SK-N-SH (cell line): ENCODE measurements at regions not wholly inside any gene's neighbourhood (a gene's known extent, or its start where the extent isn't known, plus 50 kb on each side); places are given as distances from the start of the nearest gene placed in this dataset.

Source experiments
- CTCF ChIA-PET: fragments of 300-600, 350-600 bp; formaldehyde crosslinking; extraction: SDS; loops from one replicate; lab custom pipeline; 2021; lab: Yijun Ruan, JAX
- POLR2A ChIA-PET: fragments of 350-600 bp; sonication (Branson Sonifier 250); formaldehyde crosslinking; extraction: SDS; loops from one replicate; lab custom pipeline; 2020; ENCODE audit warnings: antibody characterized with exemption, inconsistent platforms; lab: Yijun Ruan, JAX
- DNase-seq: peaks from one replicate; pipeline ENCODE4 v3.0.0; 2012
- H2AFZ ChIP-seq: fragments of 200-600 bp; sonication (generic); 2 replicates; pipeline ENCODE4 v1.8.1; 2016; ENCODE audit warnings: antibody characterized with exemption, mild to moderate bottlenecking, low read depth
- H3F3A ChIP-seq: fragments of 200-600 bp; sonication (generic); replicated peaks from 2 replicates; pipeline ENCODE3; 2016; ENCODE audit warnings: antibody characterized with exemption, mild to moderate bottlenecking; ENCODE audit not compliant: insufficient read depth
- H3K27ac ChIP-seq, 2 experiments: fragments of 200-500 bp in 1 of 2; fragments of 200-600 bp in 1 of 2; sonication (Bioruptor generic) in 1 of 2; sonication (generic), shearing (Covaris generic) in 1 of 2; 2 replicates each; pipeline versions ENCODE4 v1.5.1 to v1.6.1; 2014 to 2016; ENCODE audit warnings: low read depth in 2 of 2, inconsistent platforms in 1 of 2, low read length in 1 of 2, mild to moderate bottlenecking in 1 of 2, mixed read lengths in 1 of 2
- H3K27me3 ChIP-seq: fragments of 200-600 bp; sonication (generic), shearing (Covaris generic); 2 replicates; pipeline ENCODE4 v1.6.1; 2016; ENCODE audit warnings: mixed run types; ENCODE audit not compliant: insufficient read depth
- H3K36me3 ChIP-seq, 2 experiments: fragments of 200-500 bp in 1 of 2; fragments of 200-600 bp in 1 of 2; sonication (Bioruptor generic) in 1 of 2; sonication (generic) in 1 of 2; replicated peaks in 1 of 2; 2 replicates each; pipeline versions ENCODE3 to v1.5.1; 2014 to 2016; ENCODE audit warnings: low read length in 1 of 2, mild to moderate bottlenecking in 1 of 2; ENCODE audit not compliant: insufficient read depth in 2 of 2, control insufficient read depth in 1 of 2
- H3K4me1 ChIP-seq, 2 experiments: fragments of 200-500 bp in 1 of 2; fragments of 200-600 bp in 1 of 2; sonication (Bioruptor generic) in 1 of 2; sonication (generic), shearing (Covaris generic) in 1 of 2; 2 replicates each; pipeline versions ENCODE4 v1.5.1 to v1.6.1; 2014 to 2016; ENCODE audit warnings: low read depth in 1 of 2, low read length in 1 of 2, mixed run types in 1 of 2; ENCODE audit not compliant: insufficient read depth in 2 of 2, control insufficient read depth in 1 of 2
- H3K4me2 ChIP-seq: fragments of 200-600 bp; sonication (generic), shearing (Covaris generic); 2 replicates; pipeline ENCODE4 v1.6.1; 2017; ENCODE audit warnings: mixed run types
- H3K4me3 ChIP-seq, 2 experiments: fragments of 200-500 bp in 1 of 2; fragments of 200-600 bp in 1 of 2; sonication (Bioruptor generic) in 1 of 2; sonication (generic), shearing (Covaris generic) in 1 of 2; 2 replicates each; pipeline versions ENCODE4 v1.5.1 to v1.8.1; 2014 to 2016; ENCODE audit warnings: low read depth in 2 of 2, inconsistent platforms in 1 of 2, low read length in 1 of 2, mild to moderate bottlenecking in 1 of 2, mixed read lengths in 1 of 2, moderate library complexity in 1 of 2
- H3K79me2 ChIP-seq: fragments of 200-600 bp; sonication (generic); 2 replicates; pipeline ENCODE4 v1.8.1; 2017; ENCODE audit warnings: mild to moderate bottlenecking; ENCODE audit not compliant: insufficient read depth
- H3K9ac ChIP-seq: fragments of 200-600 bp; sonication (generic); 2 replicates; pipeline ENCODE4 v1.6.1; 2017; ENCODE audit warnings: mixed run types
- H3K9me2 ChIP-seq: fragments of 200-600 bp; sonication (generic); 2 replicates; pipeline ENCODE4 v1.6.1; 2017; ENCODE audit warnings: mixed run types
- H3K9me3 ChIP-seq: fragments of 200-600 bp; sonication (generic); 2 replicates; pipeline ENCODE4 v1.6.1; 2017; ENCODE audit warnings: mixed run types, mild to moderate bottlenecking, moderate library complexity
- H4K20me1 ChIP-seq: fragments of 200-600 bp; sonication (generic); 2 replicates; pipeline ENCODE4 v1.6.1; 2017; ENCODE audit warnings: mild to moderate bottlenecking, mixed run types; ENCODE audit not compliant: insufficient read depth
- CHD2 ChIP-seq: fragments of 150-350 bp; IDR thresholded peaks from 2 replicates; pipeline ENCODE4 v1.6.1; 2018; ENCODE audit warnings: low read length; ENCODE audit not compliant: partially characterized antibody
- ELF1 ChIP-seq: IDR thresholded peaks from 2 replicates; pipeline ENCODE4 v1.4.0; 2012
- FOSL2 ChIP-seq: IDR thresholded peaks from 2 replicates; pipeline ENCODE4 v1.4.0; 2012; ENCODE audit warnings: low read depth, mild to moderate bottlenecking, moderate library complexity, borderline replicate concordance
- JUND ChIP-seq: IDR thresholded peaks from 2 replicates; pipeline ENCODE4 v1.4.0; 2012
- MXI1 ChIP-seq: IDR thresholded peaks from 2 replicates; pipeline ENCODE4 v1.6.1; 2012; ENCODE audit warnings: mild to moderate bottlenecking, low read depth, low read length, improper control_type of control experiment
- NRF1 ChIP-seq: IDR thresholded peaks from 2 replicates; pipeline ENCODE4 v1.6.1; 2012; ENCODE audit warnings: low read depth, mild to moderate bottlenecking, low read length
- RCOR1 ChIP-seq: fragments of 150-350 bp; IDR thresholded peaks from 2 replicates; pipeline ENCODE4 v1.6.1; 2017; ENCODE audit warnings: antibody characterized with exemption, low read length
- RXRA ChIP-seq: IDR thresholded peaks from 2 replicates; pipeline ENCODE4 v1.4.0; 2012; ENCODE audit warnings: low read depth, mild to moderate bottlenecking, borderline replicate concordance
- SIN3A ChIP-seq: IDR thresholded peaks from 2 replicates; pipeline ENCODE4 v1.6.1; 2012; ENCODE audit warnings: low read depth, mild to moderate bottlenecking, low read length, moderate library complexity, borderline replicate concordance
- SMC3 ChIP-seq: IDR thresholded peaks from 2 replicates; pipeline ENCODE4 v1.6.1; 2012; ENCODE audit warnings: low read depth, low read length, improper control_type of control experiment
- TAF1 ChIP-seq: IDR thresholded peaks from 2 replicates; pipeline ENCODE4 v1.6.1; 2012; ENCODE audit warnings: low read depth, mild to moderate bottlenecking, low read length, moderate library complexity, borderline replicate concordance
- TCF12 ChIP-seq: IDR thresholded peaks from 2 replicates; pipeline ENCODE4 v1.4.0; 2012
- TEAD4 ChIP-seq: IDR thresholded peaks from 2 replicates; pipeline ENCODE4 v1.4.0; 2012; ENCODE audit warnings: mild to moderate bottlenecking, borderline replicate concordance; ENCODE audit not compliant: insufficient read depth
- WGBS: methylation state at CpG from one replicate; pipeline ENCODE4 v1.1.6; 2017; ENCODE audit warnings: low lambda C conversion rate; 5-methylcytosine and 5-hydroxymethylcytosine counted together
- TF ChIP-seq, protein P1 (sequence below): IDR thresholded peaks from 2 replicates; pipeline ENCODE4 v1.4.0; 2012; ENCODE audit warnings: low read depth
- TF ChIP-seq, protein P2 (sequence below): IDR thresholded peaks from 2 replicates; pipeline ENCODE4 v1.4.0; 2012; ENCODE audit warnings: low read depth, borderline replicate concordance
- TF ChIP-seq, protein P3 (sequence below): IDR thresholded peaks from 2 replicates; pipeline ENCODE4 v1.6.1; 2012; ENCODE audit warnings: mild to moderate bottlenecking, low read depth, low read length, moderate library complexity
- TF ChIP-seq, protein P4 (sequence below): fragments of 200-600 bp; sonication (generic); IDR thresholded peaks from 2 replicates; pipeline ENCODE4 v1.6.1; 2017; ENCODE audit warnings: antibody characterized with exemption, mild to moderate bottlenecking, moderate library complexity
- TF ChIP-seq, protein P5 (sequence below): IDR thresholded peaks from 2 replicates; pipeline ENCODE4; 2012
- TF ChIP-seq, protein P6 (sequence below): fragments of 150-350 bp; IDR thresholded peaks from 2 replicates; pipeline ENCODE4 v1.6.1; 2016; ENCODE audit warnings: mild to moderate bottlenecking, low read depth, low read length

DNA sequence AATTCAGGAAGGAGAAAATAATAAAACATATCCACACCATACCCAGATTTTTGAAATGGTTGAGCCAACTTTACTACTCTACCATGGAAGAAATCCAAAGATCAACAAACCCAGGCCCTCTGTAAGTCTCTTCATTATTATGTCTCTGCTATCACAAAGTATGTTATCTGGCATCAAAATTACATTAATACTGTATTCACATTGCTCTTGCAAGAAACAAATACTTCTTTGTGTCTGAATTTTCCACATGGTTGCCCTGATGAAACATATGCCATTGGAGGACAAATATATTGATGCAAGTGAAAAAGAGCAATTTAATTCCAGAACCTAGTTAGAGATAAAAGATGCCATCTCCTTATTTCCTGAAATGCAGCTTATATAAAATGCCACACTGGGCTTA, 204.0 kb downstream of the FZD1 start:
- H3K9ac ChIP-seq: no peak overlapping the region
- H3K4me1 ChIP-seq: no peaks in the 10 kb centered on the region; a peak in 3 of 4 replicates
- no peaks in the 10 kb centered on the region for H4K20me1 ChIP-seq
- H3K36me3 ChIP-seq: no peaks in the 10 kb centered on the region
- no peak overlapping the region for H3K4me2 ChIP-seq
- H3K9me2 ChIP-seq: no peaks in the 10 kb centered on the region
- H3K9me3 ChIP-seq: no peaks in the 10 kb centered on the region; the same call in 1 of the 2 replicates
- CTCF ChIA-PET: interaction anchor here (1.1 kb wide), 1 partner anchor 386 kb away, joined by 3 read pairs; no protein-coding TSS in a partner anchor
- no peaks in the 10 kb centered on the region for H3F3A ChIP-seq
- DNase-seq: no peak
- H3K79me2 ChIP-seq: no peaks in the 10 kb centered on the region
- H3K27me3 ChIP-seq: no peaks in the 10 kb centered on the region; the same call in 1 of the 2 replicates
- TF ChIP-seq JUND: no peak
- TF ChIP-seq NRF1: no peak
- TF ChIP-seq, protein P1, sequence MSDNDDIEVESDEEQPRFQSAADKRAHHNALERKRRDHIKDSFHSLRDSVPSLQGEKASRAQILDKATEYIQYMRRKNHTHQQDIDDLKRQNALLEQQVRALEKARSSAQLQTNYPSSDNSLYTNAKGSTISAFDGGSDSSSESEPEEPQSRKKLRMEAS: no peak
- no peak for TF ChIP-seq FOSL2
- TF ChIP-seq, protein P2, sequence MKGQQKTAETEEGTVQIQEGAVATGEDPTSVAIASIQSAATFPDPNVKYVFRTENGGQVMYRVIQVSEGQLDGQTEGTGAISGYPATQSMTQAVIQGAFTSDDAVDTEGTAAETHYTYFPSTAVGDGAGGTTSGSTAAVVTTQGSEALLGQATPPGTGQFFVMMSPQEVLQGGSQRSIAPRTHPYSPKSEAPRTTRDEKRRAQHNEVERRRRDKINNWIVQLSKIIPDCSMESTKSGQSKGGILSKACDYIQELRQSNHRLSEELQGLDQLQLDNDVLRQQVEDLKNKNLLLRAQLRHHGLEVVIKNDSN: no peak
- TF ChIP-seq MXI1: no peak
- TF ChIP-seq TEAD4: no peak
- TF ChIP-seq, all 33 proteins: peak for 0
- H3K4me3 ChIP-seq: no peak overlapping the region
- POLR2A ChIA-PET: no interaction called here
- no peak overlapping the region for H3K27ac ChIP-seq
- no peak overlapping the region for H2AFZ ChIP-seq

DNA sequence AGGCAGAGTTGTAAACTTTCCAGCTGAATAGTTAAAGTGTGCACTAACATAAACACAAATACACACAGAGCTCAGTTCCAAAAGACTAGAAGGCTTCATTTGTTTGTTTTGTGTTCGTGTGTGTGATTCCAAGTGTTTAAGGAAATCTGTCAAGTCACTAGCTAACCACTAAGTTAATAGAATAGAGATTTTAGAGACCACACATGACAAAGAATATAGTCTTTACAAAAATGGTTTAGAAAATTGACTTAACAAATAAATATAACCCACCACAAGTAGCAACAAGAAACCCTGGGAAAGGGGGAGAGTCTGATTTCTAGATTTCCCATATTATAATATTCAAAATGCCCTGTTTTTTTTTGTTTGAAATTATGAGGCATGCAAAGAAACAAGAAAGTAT, 209.4 kb downstream of the FZD1 start:
- Histone ChIP-seq H3K27me3 (no peaks in the 10 kb centered on the region), H3K4me1 (no peaks in the 10 kb centered on the region; a peak in 1 of 4 replicates), H3K9me2 (no peaks in the 10 kb centered on the region), H3K4me3 (no peak overlapping the region), H3K9me3 (peaks cover 8% of the 10 kb centered on the region; the same call in 1 of the 2 replicates), H3K36me3 (no peaks in the 10 kb centered on the region), H3K9ac (no peak overlapping the region), H4K20me1 (no peaks in the 10 kb centered on the region), H2AFZ (no peak overlapping the region), H3K27ac (no peak overlapping the region), H3K4me2 (no peak overlapping the region), H3K79me2 (no peaks in the 10 kb centered on the region), H3F3A (no peaks in the 10 kb centered on the region)
- no peak for DNase-seq
- POLR2A ChIA-PET: no interaction called here
- CTCF ChIA-PET: interaction anchor here (0.8 to 2.3 kb wide), 2 partner anchors 13 to 391 kb away, joined by 3 to 8 read pairs; no protein-coding TSS in a partner anchor
- 8% methylated on average over 1 of the region's 1 CpG for WGBS
- TF ChIP-seq, protein P1: no peak
- TF ChIP-seq, protein P3, sequence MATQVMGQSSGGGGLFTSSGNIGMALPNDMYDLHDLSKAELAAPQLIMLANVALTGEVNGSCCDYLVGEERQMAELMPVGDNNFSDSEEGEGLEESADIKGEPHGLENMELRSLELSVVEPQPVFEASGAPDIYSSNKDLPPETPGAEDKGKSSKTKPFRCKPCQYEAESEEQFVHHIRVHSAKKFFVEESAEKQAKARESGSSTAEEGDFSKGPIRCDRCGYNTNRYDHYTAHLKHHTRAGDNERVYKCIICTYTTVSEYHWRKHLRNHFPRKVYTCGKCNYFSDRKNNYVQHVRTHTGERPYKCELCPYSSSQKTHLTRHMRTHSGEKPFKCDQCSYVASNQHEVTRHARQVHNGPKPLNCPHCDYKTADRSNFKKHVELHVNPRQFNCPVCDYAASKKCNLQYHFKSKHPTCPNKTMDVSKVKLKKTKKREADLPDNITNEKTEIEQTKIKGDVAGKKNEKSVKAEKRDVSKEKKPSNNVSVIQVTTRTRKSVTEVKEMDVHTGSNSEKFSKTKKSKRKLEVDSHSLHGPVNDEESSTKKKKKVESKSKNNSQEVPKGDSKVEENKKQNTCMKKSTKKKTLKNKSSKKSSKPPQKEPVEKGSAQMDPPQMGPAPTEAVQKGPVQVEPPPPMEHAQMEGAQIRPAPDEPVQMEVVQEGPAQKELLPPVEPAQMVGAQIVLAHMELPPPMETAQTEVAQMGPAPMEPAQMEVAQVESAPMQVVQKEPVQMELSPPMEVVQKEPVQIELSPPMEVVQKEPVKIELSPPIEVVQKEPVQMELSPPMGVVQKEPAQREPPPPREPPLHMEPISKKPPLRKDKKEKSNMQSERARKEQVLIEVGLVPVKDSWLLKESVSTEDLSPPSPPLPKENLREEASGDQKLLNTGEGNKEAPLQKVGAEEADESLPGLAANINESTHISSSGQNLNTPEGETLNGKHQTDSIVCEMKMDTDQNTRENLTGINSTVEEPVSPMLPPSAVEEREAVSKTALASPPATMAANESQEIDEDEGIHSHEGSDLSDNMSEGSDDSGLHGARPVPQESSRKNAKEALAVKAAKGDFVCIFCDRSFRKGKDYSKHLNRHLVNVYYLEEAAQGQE: no peak
- TF ChIP-seq CHD2 (no peak), SIN3A (no peak), TEAD4 (no peak), SMC3 (no peak), ELF1 (no peak), RXRA (no peak), NRF1 (no peak), MXI1 (no peak), TAF1 (no peak), TCF12 (no peak), RCOR1 (no peak)
- TF ChIP-seq, protein P4, sequence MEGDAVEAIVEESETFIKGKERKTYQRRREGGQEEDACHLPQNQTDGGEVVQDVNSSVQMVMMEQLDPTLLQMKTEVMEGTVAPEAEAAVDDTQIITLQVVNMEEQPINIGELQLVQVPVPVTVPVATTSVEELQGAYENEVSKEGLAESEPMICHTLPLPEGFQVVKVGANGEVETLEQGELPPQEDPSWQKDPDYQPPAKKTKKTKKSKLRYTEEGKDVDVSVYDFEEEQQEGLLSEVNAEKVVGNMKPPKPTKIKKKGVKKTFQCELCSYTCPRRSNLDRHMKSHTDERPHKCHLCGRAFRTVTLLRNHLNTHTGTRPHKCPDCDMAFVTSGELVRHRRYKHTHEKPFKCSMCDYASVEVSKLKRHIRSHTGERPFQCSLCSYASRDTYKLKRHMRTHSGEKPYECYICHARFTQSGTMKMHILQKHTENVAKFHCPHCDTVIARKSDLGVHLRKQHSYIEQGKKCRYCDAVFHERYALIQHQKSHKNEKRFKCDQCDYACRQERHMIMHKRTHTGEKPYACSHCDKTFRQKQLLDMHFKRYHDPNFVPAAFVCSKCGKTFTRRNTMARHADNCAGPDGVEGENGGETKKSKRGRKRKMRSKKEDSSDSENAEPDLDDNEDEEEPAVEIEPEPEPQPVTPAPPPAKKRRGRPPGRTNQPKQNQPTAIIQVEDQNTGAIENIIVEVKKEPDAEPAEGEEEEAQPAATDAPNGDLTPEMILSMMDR: no peak
- TF ChIP-seq, protein P5, sequence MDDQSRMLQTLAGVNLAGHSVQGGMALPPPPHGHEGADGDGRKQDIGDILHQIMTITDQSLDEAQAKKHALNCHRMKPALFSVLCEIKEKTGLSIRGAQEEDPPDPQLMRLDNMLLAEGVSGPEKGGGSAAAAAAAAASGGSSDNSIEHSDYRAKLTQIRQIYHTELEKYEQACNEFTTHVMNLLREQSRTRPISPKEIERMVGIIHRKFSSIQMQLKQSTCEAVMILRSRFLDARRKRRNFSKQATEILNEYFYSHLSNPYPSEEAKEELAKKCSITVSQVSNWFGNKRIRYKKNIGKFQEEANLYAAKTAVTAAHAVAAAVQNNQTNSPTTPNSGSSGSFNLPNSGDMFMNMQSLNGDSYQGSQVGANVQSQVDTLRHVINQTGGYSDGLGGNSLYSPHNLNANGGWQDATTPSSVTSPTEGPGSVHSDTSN: no peak
- TF ChIP-seq, protein P6, sequence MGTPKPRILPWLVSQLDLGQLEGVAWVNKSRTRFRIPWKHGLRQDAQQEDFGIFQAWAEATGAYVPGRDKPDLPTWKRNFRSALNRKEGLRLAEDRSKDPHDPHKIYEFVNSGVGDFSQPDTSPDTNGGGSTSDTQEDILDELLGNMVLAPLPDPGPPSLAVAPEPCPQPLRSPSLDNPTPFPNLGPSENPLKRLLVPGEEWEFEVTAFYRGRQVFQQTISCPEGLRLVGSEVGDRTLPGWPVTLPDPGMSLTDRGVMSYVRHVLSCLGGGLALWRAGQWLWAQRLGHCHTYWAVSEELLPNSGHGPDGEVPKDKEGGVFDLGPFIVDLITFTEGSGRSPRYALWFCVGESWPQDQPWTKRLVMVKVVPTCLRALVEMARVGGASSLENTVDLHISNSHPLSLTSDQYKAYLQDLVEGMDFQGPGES: no peak
